GM18951 (cell line): ENCODE measurements at regions not wholly inside any gene's neighbourhood (a gene's known extent, or its start where the extent isn't known, plus 50 kb on each side); places are given as distances from the start of the nearest gene placed in this dataset.

ENCODE experiments used
- POLR2A ChIP-seq: IDR thresholded peaks from 4 replicates; pipeline ENCODE4 v1.6.1; 2011; ENCODE audit warnings: mild to moderate bottlenecking; ENCODE audit not compliant: insufficient read length, insufficient read depth; ENCODE audit errors: extremely low read depth
- in situ Hi-C: fragments of 300-500 bp; cut with MboI; formaldehyde crosslinking; loops from one replicate; pipeline ENCODE4 v1.12.0; 2022; ENCODE audit warnings: low sequenced_read_pairs, mixed read lengths, inconsistent platforms; ENCODE audit not compliant: unreplicated experiment

DNA sequence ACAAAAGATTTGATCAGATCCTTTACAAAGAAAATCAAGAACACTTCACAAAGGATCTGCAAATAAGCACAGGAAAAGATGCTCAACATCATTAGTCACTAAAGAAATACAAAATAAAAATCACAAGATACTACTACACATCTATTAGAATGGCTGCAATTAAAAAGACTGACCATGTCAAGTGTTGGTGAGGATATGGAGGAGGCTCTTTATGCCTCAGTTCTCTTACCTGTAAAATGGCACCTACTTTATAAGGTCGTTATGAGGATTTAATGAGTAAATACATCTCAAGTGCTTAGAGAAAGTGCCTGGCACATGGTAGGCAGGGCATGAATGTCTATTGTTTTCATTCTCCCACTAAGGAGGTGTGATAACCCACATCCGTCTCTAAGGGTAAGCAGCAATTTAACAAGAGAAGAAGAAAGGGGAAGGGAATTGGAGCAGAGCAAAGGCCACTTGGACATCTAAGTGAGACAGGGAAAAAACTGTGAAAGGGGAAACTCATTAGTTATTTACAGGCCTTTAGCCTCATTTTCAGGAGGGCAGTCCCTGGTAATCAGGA is 157.5 kb upstream of the NFE2L3 start:
- no peak for TF ChIP-seq POLR2A
- in situ Hi-C loops = no loop called here

DNA sequence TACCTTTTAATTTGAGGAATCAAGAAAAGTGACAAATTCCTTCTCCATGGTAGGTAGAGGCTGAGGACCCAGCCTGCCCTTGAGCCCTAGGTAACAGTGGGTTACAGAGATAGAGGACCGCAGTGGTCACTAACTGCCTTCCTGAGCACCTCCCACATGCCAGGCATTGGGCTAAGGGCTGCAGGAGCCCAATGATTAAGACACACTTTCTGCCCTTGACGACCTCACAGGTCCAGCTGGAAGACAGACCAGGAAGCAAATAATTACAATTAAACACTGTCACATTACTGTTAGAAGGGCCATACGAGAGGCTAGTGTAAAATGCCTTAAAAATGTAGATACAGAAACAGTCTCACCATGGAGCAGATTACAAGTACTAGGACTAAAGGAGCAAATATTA is 156.8 kb upstream of the NFE2L3 start:
- in situ Hi-C loops = no loop called here
- TF ChIP-seq POLR2A = no peak

DNA sequence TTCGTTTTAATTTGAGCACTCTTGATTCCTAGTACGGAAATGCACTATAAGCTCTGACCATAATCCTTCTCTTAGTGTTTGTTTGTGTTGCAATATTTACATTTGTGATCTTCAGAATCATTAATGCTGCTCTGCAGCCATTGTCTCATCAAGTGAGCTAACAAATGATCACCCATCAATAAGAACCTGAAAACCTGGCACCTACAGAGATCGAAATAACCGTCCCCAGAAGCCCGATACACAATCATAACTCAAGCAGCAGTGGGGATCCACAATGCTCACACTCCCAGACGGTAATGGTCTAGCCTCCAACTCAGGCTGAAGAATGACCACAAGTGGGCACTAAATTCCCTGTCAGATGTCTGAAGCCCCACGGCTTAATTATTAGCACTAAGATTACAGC is 156.0 kb upstream of the NFE2L3 start:
- TF ChIP-seq POLR2A = no peak
- in situ Hi-C loops = no loop called here

DNA sequence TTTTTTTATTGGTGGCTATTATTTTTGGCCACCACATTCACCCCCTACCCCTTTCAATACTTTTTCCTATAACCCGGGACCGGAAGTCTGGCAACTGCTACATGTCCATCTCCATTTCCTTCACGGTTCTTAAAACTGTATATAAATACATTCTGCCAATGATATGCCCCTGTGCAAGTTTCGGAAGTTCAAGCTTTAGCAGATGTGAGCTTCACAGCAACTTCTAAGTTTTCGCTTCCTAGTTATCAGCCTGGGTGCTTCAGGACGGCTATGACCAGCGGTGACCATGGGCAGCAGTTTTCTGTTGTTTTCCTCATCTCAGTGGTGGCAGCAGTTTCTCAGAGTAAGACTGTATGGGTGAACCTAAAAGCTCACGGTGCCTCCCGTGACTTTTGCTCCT is 153.5 kb upstream of the NFE2L3 start:
- in situ Hi-C loops = no loop called here
- no peak for TF ChIP-seq POLR2A

DNA sequence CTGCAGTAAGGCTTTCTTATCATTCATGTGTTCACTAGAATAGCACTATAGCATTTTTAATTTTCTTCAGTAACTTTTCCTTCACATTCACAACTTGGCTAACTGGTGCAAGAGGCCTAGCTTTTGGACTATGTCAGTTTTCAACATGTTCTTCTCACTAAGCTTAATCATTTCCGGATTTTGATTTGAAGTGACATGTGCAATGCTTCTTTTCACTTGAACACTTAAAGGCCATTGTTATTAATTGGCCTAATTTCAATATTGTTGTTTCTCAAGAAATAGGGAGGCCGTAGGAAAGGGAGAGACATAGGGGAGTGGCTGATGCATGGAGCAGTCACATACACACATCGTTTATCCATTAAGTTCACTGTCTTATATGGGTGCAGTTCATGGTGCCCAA is 151.2 kb upstream of the NFE2L3 start:
- no peak for TF ChIP-seq POLR2A
- in situ Hi-C loops = no loop called here

DNA sequence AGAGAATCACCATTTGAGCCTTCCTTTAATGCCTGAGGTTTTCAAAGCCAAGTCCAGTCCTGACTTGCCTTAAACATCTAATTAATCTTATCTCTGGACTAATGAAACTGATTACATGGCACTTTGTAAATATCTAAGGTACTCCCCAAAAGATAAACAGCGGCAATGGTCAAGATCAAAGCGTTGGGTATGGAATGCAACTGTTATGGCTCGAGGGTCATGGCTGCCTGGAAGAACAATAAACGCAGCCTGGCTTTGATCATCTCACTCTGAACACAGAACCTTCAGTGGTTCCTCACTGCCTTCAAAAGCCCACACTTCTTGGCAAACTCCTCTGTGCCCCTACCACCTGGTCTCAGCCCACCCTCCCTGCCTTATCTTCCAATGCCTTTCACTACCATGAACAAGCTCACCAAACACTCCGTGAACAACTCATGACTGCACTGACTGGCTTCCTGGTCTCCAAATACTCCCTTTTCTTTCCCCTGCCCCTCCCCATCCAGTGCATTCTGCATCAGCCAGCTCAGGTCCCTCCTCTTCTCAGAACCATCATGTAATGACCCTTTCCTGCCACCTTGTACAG is 150.2 kb upstream of the NFE2L3 start:
- no peak for TF ChIP-seq POLR2A
- in situ Hi-C loops = no loop called here

DNA sequence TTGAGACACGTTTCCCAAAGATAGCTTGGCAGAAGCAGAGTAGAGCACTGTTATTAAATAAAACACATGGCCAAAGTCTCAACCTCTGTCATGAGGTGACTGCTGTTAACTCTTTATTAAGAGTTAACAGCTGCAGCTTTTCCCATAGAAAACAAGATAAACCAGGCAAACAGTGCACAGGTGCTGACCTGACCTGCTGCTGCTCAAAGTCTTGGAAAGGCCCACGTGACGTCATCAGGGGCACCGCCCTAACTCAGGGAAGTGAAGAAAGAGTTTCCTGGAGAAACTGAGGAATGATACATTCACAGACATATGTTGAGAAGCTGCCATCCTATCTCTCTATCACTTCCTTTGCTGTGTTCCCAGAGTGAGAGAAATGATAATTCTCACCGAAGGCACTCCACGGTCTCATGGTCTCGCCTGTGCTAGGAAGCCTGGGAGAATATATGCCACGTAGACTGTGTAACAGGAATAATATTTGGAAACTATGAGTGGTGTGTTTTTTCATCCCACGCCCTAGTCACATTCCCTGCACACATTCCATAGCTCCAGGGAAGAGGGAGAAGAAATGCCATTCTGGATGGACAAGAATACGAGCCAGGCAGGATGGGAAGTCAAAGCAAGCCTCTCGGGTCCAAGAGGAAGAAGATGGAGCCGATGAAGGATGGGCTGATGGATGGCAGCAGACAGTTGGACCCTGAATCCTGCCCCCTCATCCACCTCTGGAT is 146.2 kb upstream of the NFE2L3 start:
- no peak for TF ChIP-seq POLR2A
- in situ Hi-C loops = no loop called here

DNA sequence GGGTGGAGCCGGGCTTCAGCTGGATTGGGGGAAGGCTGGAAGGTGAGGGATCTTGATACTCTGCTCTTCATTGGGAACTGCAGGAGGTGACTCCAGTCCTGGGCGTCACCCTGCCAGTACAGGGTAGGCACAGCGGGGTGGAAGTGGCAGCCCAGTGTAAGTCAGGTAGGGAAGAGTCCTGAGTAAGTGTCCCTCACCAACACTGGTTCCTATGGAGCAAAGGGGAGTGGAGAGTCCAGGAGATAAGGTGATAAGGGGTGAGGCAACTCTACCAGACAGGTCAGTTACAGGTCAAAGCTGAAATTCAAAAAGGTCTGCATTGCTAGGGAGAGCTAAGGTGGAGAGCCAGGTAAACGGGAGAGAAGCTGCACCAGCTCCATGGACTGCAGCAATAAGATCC is 145.6 kb upstream of the NFE2L3 start:
- TF ChIP-seq POLR2A = no peak
- in situ Hi-C loops = no loop called here

DNA sequence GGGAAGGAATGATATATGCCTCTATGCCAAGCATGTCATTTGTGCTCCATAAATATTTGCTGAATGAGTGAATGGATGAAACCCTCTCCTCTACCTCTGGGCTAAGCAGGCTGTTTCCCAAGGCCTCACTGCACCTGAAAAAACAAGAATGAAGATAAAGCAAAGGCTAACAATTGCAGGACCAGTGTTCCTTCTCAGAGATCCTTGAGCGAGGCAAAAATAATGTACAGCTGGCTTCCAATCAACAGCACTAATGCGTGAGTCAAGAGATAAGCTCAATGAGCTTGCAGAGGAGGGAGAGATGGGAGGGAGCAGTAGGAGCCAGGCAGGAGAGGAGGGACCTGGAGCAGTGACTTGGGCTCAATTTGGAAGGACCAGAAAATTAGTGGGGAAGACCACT is 144.5 kb upstream of the NFE2L3 start:
- in situ Hi-C loops = no loop called here
- TF ChIP-seq POLR2A = no peak

DNA sequence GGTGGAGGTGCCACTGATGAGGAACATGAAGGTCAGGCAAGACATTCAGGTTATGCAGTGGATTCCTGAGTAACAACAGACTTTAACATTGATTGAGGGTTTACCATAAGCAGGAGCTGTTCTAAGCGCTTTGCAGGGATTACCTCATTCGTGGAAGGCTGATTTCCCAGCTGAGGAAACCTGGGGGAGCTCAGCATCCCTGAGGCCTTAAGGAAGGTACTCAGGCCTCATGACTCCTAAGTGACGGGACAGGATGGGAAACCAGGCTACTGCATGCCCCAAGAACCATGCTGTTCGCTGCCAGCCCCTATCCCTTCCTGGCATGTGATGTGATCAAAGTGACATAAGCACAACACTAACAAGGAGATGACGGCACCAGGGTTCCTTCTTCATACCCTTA is 143.6 kb upstream of the NFE2L3 start:
- in situ Hi-C loops = no loop called here
- no peak for TF ChIP-seq POLR2A

DNA sequence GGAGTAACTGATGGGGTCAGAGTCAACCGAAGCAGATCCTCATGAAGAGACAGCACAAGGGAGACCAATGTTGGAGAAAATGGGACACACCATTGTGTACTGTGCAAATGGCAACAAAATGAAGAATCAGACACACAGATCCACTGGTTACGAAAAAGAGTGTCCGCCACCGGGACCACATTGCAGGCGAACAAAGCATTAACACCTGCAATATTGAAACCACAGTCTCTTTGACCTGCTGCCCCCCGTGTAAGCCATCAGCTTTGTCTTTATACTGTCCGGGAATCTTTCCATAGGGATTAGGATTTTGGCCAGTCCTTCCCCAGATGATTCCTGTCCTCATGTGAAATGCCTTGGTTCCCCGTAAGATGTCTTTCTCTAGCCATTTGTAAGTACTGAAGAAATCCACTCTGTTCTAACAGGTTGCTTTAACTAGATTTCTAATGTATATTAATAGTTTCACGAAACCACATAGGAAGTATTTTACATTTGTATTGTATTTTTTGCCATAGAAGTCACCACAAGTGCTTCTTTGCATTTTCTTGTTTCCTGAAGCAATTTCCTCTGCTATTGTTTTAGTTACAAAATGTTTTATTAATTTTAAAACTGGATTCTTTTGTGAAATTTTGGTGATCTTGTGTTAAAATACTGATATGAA is 140.8 kb upstream of the NFE2L3 start:
- no peak for TF ChIP-seq POLR2A
- in situ Hi-C loops = no loop called here

DNA sequence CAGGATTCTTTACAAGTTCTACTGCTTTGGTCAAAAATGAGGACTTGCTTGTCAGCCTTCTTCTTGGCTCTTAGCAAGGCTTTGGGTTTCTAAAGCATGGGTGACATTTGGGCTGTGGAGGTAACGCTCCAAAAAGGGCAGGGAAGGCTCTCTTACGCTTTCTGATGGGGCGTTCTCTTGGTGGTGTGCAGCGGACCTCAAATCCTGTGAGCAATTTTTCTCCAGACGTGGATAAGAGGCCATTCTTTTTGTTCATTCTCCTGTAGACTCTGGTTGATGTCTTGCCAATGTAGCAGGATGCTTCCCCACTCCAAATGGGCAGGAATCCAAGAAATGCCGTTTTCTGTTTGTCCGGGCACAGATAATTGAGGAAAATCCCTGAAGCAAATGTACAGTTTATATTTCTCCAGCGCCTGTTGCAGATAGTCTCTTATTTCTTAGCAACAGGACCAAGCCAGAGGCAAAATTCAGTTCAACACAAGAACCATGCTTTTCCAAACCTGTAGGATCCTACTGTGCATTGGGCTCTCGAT is 138.4 kb upstream of the NFE2L3 start:
- in situ Hi-C loops = no loop called here

DNA sequence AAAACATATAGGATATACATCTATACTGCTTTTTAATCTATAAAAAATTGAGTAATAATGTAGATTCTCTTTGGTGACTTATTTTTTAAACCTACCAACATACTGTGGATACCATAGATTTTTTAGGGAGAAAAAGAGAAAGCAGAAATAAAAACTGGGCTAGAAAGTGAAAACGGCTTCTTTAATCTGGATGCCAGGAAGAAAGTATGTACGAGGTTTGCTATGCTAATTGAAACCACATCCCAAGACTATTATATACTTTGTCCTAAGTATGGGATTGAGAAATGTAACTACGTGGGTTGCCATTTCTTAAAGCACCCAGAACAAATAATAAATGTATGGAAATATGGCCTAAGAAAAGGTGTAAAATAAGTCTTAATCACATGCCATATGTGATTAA is 129.0 kb upstream of the NFE2L3 start:
- in situ Hi-C loops = no loop called here
- no peak for TF ChIP-seq POLR2A

More for the DNA sequence above, 138.4 kb upstream of the NFE2L3 start:
- no peak for TF ChIP-seq POLR2A
